Endodermal cell (in vitro differentiated cells): ENCODE measurements at regions not wholly inside any gene's neighbourhood (a gene's known extent, or its start where the extent isn't known, plus 50 kb on each side); places are given as distances from the start of the nearest gene placed in this dataset.

Source experiments
- DNase-seq: peaks from one replicate; pipeline ENCODE4 v3.0.0-alpha.2; 2017
- H3K27ac ChIP-seq: 2 replicates; pipeline ENCODE4 v1.5.1; 2013; ENCODE audit warnings: mild to moderate bottlenecking, low read depth, low read length, moderate library complexity
- H3K27me3 ChIP-seq: 2 replicates; pipeline ENCODE4 v1.6.1; 2013; ENCODE audit warnings: mild to moderate bottlenecking, low read length, moderate library complexity; ENCODE audit not compliant: insufficient read depth, control insufficient read depth, poor library complexity, severe bottlenecking
- H3K36me3 ChIP-seq: 2 replicates; pipeline ENCODE4 v1.7.0; 2013; ENCODE audit warnings: mild to moderate bottlenecking, low read length, moderate library complexity; ENCODE audit not compliant: control insufficient read depth, insufficient read depth
- H3K4me1 ChIP-seq: one replicate; pipeline ENCODE4 v1.7.0; 2013; ENCODE audit warnings: low read length; ENCODE audit not compliant: control insufficient read depth, insufficient read depth
- H3K4me3 ChIP-seq: 2 replicates; pipeline ENCODE4 v1.5.1; 2013; ENCODE audit warnings: mild to moderate bottlenecking, low read length, moderate library complexity
- H3K9ac ChIP-seq: 2 replicates; pipeline ENCODE4 v1.6.1; 2013; ENCODE audit warnings: mild to moderate bottlenecking, low read length, moderate library complexity; ENCODE audit not compliant: poor library complexity, severe bottlenecking; ENCODE audit errors: extremely low read depth
- H3K9me3 ChIP-seq: 2 replicates; pipeline ENCODE4 v1.6.1; 2013; ENCODE audit warnings: mild to moderate bottlenecking, low read length, moderate library complexity; ENCODE audit not compliant: control insufficient read depth
- H3K27ac Mint-ChIP-seq: 2 replicates; pipeline ENCODE4 v1.8.0; 2020; ENCODE audit warnings: mixed read lengths
- H3K27me3 Mint-ChIP-seq: 2 replicates; pipeline ENCODE4 v1.8.0; 2021; ENCODE audit warnings: mild to moderate bottlenecking, mixed read lengths; ENCODE audit not compliant: insufficient read depth
- H3K36me3 Mint-ChIP-seq: 2 replicates; pipeline ENCODE4 v1.8.0; 2020; ENCODE audit warnings: low read depth, mixed read lengths
- H3K4me1 Mint-ChIP-seq: 2 replicates; pipeline ENCODE4 v1.8.0; 2020; ENCODE audit warnings: mixed read lengths
- H3K4me3 Mint-ChIP-seq: 2 replicates; pipeline ENCODE4 v1.8.0; 2020; ENCODE audit warnings: mild to moderate bottlenecking, moderate library complexity, mixed read lengths
- H3K9me3 Mint-ChIP-seq: 2 replicates; pipeline ENCODE4 v1.8.0; 2020; ENCODE audit warnings: mild to moderate bottlenecking, mixed read lengths
- whole genome bisulfite sequencing, 2 experiments: methylation state at CpG; one replicate each; pipeline versions ENCODE4 v1.1.5 to v1.1.7; 2013; ENCODE audit warnings: missing lambda C conversion rate in 2 of 2, mixed read lengths in 1 of 2; ENCODE audit not compliant: insufficient coverage in 1 of 2, insufficient read length in 1 of 2; 5-methylcytosine and 5-hydroxymethylcytosine counted together
- TF ChIP-seq, protein P1 (sequence below): fragments of 200-600 bp; sonication (generic); conservative IDR thresholded peaks from 2 replicates; pipeline ENCODE4 v1.5.0; 2021; ENCODE audit warnings: antibody characterized with exemption, mild to moderate bottlenecking

GRCh38 chr18:76644580-76644979 lies 149.5 kb upstream of the ZNF516 start:
- H3K9me3 ChIP-seq, result no peaks in the 10 kb centered on the region
- Mint-ChIP-seq H3K27me3 (no peaks in the 10 kb centered on the region), H3K4me1 (no peaks in the 10 kb centered on the region), H3K27ac (no peak overlapping the region), H3K9me3 (peaks cover 5% of the 10 kb centered on the region), H3K4me3 (no peak overlapping the region), H3K36me3 (no peaks in the 10 kb centered on the region)
- DNase-seq, result no peak
- H3K27ac ChIP-seq, result no peak overlapping the region
- no peaks in the 10 kb centered on the region for H3K36me3 ChIP-seq
- TF ChIP-seq, protein P1, sequence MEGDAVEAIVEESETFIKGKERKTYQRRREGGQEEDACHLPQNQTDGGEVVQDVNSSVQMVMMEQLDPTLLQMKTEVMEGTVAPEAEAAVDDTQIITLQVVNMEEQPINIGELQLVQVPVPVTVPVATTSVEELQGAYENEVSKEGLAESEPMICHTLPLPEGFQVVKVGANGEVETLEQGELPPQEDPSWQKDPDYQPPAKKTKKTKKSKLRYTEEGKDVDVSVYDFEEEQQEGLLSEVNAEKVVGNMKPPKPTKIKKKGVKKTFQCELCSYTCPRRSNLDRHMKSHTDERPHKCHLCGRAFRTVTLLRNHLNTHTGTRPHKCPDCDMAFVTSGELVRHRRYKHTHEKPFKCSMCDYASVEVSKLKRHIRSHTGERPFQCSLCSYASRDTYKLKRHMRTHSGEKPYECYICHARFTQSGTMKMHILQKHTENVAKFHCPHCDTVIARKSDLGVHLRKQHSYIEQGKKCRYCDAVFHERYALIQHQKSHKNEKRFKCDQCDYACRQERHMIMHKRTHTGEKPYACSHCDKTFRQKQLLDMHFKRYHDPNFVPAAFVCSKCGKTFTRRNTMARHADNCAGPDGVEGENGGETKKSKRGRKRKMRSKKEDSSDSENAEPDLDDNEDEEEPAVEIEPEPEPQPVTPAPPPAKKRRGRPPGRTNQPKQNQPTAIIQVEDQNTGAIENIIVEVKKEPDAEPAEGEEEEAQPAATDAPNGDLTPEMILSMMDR, result no peak
- 94% methylated on average over 7 of the region's 13 CpGs; no CpG with 5 or more reads in 1 of the 2 experiments for WGBS, 2 experiments
- H3K4me3 ChIP-seq, result no peak overlapping the region
- no peaks in the 10 kb centered on the region for H3K27me3 ChIP-seq
- no peak overlapping the region for H3K9ac ChIP-seq
- H3K4me1 ChIP-seq, result no peaks in the 10 kb centered on the region

- Histone ChIP-seq H3K27ac (no peak overlapping the region), H3K9ac (no peak overlapping the region), H3K36me3 (no peaks in the 10 kb centered on the region), H3K4me3 (no peak overlapping the region), H3K4me1 (no peaks in the 10 kb centered on the region), H3K9me3 (no peaks in the 10 kb centered on the region), H3K27me3 (no peaks in the 10 kb centered on the region)
- H3K36me3 Mint-ChIP-seq, result no peaks in the 10 kb centered on the region
- DNase-seq, result no peak
- WGBS, 2 experiments, result 90 to 96% methylated on average over 6 of the region's 6 CpGs
- H3K9me3 Mint-ChIP-seq, result peaks cover 5% of the 10 kb centered on the region
- H3K27me3 Mint-ChIP-seq, result no peaks in the 10 kb centered on the region
- H3K4me1 Mint-ChIP-seq, result no peaks in the 10 kb centered on the region
- no peak overlapping the region for H3K4me3 Mint-ChIP-seq
- TF ChIP-seq, protein P1, result no peak
- H3K27ac Mint-ChIP-seq, result no peak overlapping the region
These were observed 149.0 kb upstream of the ZNF516 start for GRCh38 chr18:76643996-76644395.

DNA sequence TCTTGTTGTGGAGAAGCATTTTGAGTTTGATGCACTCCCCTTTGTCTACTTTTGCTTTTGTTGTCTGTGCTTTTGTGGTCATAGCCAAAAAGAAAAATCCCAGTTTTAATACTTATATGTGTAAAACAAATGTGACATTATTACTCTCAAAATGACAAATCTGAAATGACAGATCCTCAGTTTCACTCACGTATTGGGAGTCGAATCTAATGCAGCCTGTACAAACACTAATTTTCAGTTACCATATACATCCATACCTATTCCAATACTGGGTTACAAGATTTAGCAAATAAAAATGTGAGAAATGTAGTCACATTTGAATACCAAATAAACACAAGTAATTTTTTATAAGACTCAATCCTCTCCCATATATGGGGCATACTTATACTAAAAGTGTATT lies 148.2 kb upstream of the ZNF516 start:
- Histone ChIP-seq H3K4me1 (no peaks in the 10 kb centered on the region), H3K9ac (no peak overlapping the region), H3K27ac (no peak overlapping the region), H3K27me3 (no peaks in the 10 kb centered on the region), H3K9me3 (no peaks in the 10 kb centered on the region), H3K4me3 (no peak overlapping the region), H3K36me3 (no peaks in the 10 kb centered on the region)
- no peak for DNase-seq
- no peaks in the 10 kb centered on the region for H3K27me3 Mint-ChIP-seq
- H3K4me3 Mint-ChIP-seq, result no peak overlapping the region
- WGBS, 2 experiments, result 98% methylated on average over 2 of the region's 2 CpGs; no CpG with 5 or more reads in 1 of the 2 experiments
- TF ChIP-seq, protein P1, result no peak
- peaks cover 5% of the 10 kb centered on the region for H3K9me3 Mint-ChIP-seq
- no peak overlapping the region for H3K27ac Mint-ChIP-seq
- no peaks in the 10 kb centered on the region for H3K4me1 Mint-ChIP-seq
- no peaks in the 10 kb centered on the region for H3K36me3 Mint-ChIP-seq
